Gastroesophageal sphincter (tissue), 4 donors: ENCODE measurements at regions not wholly inside any gene's neighbourhood (a gene's known extent, or its start where the extent isn't known, plus 50 kb on each side); places are given as distances from the start of the nearest gene placed in this dataset.

Source experiments
- ATAC-seq: fragments of 150-250 bp; one replicate; pipeline ENCODE4 v1.9.1; 2016; ENCODE audit warnings: mild to moderate bottlenecking, moderate library complexity
- H3K27ac ChIP-seq, 4 donors: fragments of 200-600 bp; sonication (generic) in 3 of 4; 1 replicate in 3 of 4; 2 replicates in 1 of 4; pipeline ENCODE4 v1.5.1; 2016 to 2019
- H3K27me3 ChIP-seq: fragments of 200-600 bp; sonication (generic); one replicate; pipeline ENCODE4 v1.5.1; 2019
- H3K36me3 ChIP-seq, 2 donors: fragments of 200-600 bp; sonication (generic); one replicate each; pipeline ENCODE4 v1.5.1; 2019; ENCODE audit warnings: control low read depth in 1 of 2
- H3K4me1 ChIP-seq, 3 donors: fragments of 200-600 bp; sonication (generic); 1 replicate in 2 of 3; 2 replicates in 1 of 3; pipeline ENCODE4 v1.5.1; 2016 to 2019; ENCODE audit warnings: control low read depth in 2 of 3
- H3K4me3 ChIP-seq, 2 donors: fragments of 200-600 bp; sonication (generic); one replicate each; pipeline ENCODE4 v1.5.1; 2019; ENCODE audit warnings: mild to moderate bottlenecking in 1 of 2, moderate library complexity in 1 of 2
- H3K9me3 ChIP-seq, 3 donors: fragments of 200-600 bp; sonication (generic); one replicate each; pipeline ENCODE4 v1.5.1; 2017 to 2019; ENCODE audit warnings: control low read depth in 2 of 3
- EP300 ChIP-seq: sonication (generic); formaldehyde crosslinking; IDR thresholded peaks from one replicate; pipeline ENCODE4 v1.6.1; 2017; ENCODE audit warnings: antibody characterized with exemption, mild to moderate bottlenecking
- POLR2A ChIP-seq, 2 donors: fragments of 450-650 bp; IDR thresholded peaks; one replicate each; pipeline ENCODE4 v1.6.1; 2017; ENCODE audit warnings: antibody characterized with exemption in 2 of 2, mild to moderate bottlenecking in 2 of 2, moderate library complexity in 1 of 2
- POLR2AphosphoS5 ChIP-seq: sonication (generic); formaldehyde crosslinking; IDR thresholded peaks from one replicate; pipeline ENCODE4 v1.6.1; 2017; ENCODE audit warnings: antibody characterized with exemption
- WGBS, 2 donors: methylation state at CpG; one replicate each; pipeline ENCODE4 v1.1.5; 2018; ENCODE audit warnings: low coverage in 1 of 2; 5-methylcytosine and 5-hydroxymethylcytosine counted together
- TF ChIP-seq, protein P1 (sequence below), 4 experiments: fragments of 200-600 bp in 2 of 4; fragments of 450-650 bp in 2 of 4; sonication (generic) in 1 of 4; IDR thresholded peaks; one replicate each; pipeline ENCODE4 v1.5.1; 2017 to 2019; ENCODE audit warnings: antibody characterized with exemption in 4 of 4, mild to moderate bottlenecking in 2 of 4, moderate library complexity in 2 of 4

DNA sequence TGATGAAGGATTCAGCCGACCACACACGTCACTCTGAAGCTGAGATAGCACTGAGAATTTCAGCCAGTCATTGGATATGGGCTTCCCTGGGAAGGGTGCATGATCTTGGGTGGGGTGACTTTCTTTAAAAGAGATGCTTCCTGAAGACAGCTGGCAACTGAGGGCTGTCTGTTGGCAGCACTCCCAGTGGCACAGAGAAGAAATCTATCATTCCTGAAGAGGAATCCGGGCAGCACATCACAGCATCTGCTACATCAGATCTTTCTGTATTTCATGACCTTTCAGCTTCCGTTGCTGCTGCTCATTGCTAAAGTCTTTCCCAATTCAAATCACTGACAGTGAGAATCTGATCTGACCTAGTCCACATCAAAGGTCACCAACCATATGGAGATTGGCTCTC, 193.8 kb upstream of the RBPJ start:
- Histone ChIP-seq H3K9me3 (no peaks in the 10 kb centered on the region), H3K27ac (no peak overlapping the region), H3K4me1 (no peaks in the 10 kb centered on the region), H3K36me3 (no peaks in the 10 kb centered on the region), H3K27me3 (no peaks in the 10 kb centered on the region), H3K4me3 (no peak overlapping the region)
- TF ChIP-seq, protein P1, sequence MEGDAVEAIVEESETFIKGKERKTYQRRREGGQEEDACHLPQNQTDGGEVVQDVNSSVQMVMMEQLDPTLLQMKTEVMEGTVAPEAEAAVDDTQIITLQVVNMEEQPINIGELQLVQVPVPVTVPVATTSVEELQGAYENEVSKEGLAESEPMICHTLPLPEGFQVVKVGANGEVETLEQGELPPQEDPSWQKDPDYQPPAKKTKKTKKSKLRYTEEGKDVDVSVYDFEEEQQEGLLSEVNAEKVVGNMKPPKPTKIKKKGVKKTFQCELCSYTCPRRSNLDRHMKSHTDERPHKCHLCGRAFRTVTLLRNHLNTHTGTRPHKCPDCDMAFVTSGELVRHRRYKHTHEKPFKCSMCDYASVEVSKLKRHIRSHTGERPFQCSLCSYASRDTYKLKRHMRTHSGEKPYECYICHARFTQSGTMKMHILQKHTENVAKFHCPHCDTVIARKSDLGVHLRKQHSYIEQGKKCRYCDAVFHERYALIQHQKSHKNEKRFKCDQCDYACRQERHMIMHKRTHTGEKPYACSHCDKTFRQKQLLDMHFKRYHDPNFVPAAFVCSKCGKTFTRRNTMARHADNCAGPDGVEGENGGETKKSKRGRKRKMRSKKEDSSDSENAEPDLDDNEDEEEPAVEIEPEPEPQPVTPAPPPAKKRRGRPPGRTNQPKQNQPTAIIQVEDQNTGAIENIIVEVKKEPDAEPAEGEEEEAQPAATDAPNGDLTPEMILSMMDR (IDR thresholded peaks at IDR 0.05) = no peak
- no peak for TF ChIP-seq POLR2A (IDR thresholded peaks at IDR 0.05)
- TF ChIP-seq EP300 = no peak
- no peak for TF ChIP-seq POLR2AphosphoS5
- WGBS, 2 donors = 82 to 87% methylated on average over 2 to 4 of the region's 4 CpGs
- ATAC-seq = no peak

DNA sequence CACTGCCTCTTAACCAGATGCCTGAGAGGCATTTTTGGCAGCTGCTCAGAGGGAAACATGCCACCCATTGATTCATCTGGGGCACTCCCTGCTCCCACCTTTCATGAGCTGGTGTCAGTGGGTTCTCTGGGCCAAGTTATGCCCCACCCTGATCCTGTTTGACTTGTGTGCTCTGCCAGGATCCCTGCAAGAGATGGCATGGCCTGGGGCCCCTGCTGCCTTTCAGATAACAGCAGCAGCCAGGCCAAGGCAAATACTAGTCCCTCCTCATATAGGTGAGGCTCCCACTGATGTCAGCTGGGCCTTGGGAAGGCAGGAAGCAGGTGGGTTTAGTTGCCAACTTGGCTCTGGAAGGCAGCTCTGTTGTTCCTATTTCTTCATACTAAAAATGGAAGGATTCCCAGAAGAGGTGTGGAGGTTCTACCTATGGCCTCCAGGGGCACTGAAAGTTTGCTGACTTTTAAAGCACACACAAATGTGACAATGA, 192.9 kb upstream of the RBPJ start:
- no peak for ATAC-seq

DNA sequence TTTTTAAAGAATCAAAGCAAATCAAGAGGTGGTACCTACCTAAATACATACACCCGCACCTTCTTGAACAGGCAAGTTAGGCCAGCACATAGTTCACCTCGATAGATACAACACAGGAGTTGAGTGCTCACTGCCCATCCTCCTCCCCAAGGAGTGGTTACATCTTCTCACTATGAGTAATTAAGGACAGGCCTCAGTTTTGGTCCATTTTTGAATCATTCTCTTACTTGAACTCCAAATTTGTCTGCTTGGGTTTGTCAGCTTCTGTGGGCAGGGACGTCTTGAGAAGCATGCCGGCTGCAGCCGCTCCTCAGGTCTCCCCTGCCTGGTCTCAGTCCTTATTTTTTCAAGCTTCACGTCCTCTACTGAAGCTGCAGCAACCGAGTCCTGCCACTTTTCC, 190.6 kb upstream of the RBPJ start:
- 83 to 95% methylated on average over 6 to 7 of the region's 7 CpGs for WGBS, 2 donors
- ATAC-seq = no peak
- H3K36me3 ChIP-seq = no peaks in the 10 kb centered on the region
- no peak for TF ChIP-seq POLR2A (IDR thresholded peaks at IDR 0.05)
- no peaks in the 10 kb centered on the region for H3K4me1 ChIP-seq
- H3K9me3 ChIP-seq = no peaks in the 10 kb centered on the region
- H3K27ac ChIP-seq = no peak overlapping the region
- H3K27me3 ChIP-seq = no peaks in the 10 kb centered on the region
- H3K4me3 ChIP-seq = no peak overlapping the region

More for the DNA sequence above, 192.9 kb upstream of the RBPJ start:
- TF ChIP-seq EP300 (no peak), POLR2A (IDR thresholded peaks at IDR 0.05) (no peak), POLR2AphosphoS5 (no peak)
- TF ChIP-seq, protein P1 (IDR thresholded peaks at IDR 0.05) = no peak
- no peak overlapping the region for H3K27ac ChIP-seq
- no peaks in the 10 kb centered on the region for H3K4me1 ChIP-seq
- H3K36me3 ChIP-seq = no peaks in the 10 kb centered on the region
- H3K9me3 ChIP-seq = no peaks in the 10 kb centered on the region
- H3K27me3 ChIP-seq = no peaks in the 10 kb centered on the region
- H3K4me3 ChIP-seq = no peak overlapping the region

DNA sequence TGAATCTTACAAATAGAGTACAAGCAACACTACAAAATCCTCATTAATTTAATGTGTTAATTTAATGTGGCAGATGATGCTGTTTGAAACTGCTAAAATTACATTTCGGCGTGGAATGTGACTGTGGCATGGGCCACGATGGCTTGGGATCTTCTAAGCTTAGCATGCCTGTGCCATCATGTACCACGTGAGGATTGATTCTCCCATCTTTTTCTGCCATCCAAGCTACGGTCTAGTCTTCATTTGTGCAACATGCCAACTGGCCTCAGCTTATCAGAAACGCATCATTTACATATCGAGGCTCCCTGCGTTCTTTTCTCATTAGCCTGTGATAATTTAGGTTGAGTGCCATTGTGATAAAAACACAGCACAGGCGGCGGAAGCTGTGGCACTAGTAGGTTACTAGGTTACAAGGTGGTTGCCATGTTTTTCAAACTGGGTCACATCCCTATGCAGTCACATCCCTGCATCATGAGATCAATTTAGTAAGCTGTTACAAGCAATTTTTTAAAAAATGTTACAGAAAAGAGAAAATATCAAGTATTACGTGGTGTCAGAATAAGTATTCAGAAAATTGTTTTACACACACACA, 189.9 kb upstream of the RBPJ start:
- no peak for ATAC-seq
- TF ChIP-seq POLR2A (IDR thresholded peaks at IDR 0.05) (no peak), EP300 (no peak), POLR2AphosphoS5 (no peak)
- TF ChIP-seq, protein P1 (IDR thresholded peaks at IDR 0.05) = no peak
- Histone ChIP-seq H3K36me3 (no peaks in the 10 kb centered on the region), H3K27ac (no peak overlapping the region), H3K4me3 (no peak overlapping the region), H3K9me3 (no peaks in the 10 kb centered on the region), H3K4me1 (no peaks in the 10 kb centered on the region), H3K27me3 (no peaks in the 10 kb centered on the region)
- WGBS, 2 donors = 81 to 84% methylated on average over 5 to 11 of the region's 11 CpGs

DNA sequence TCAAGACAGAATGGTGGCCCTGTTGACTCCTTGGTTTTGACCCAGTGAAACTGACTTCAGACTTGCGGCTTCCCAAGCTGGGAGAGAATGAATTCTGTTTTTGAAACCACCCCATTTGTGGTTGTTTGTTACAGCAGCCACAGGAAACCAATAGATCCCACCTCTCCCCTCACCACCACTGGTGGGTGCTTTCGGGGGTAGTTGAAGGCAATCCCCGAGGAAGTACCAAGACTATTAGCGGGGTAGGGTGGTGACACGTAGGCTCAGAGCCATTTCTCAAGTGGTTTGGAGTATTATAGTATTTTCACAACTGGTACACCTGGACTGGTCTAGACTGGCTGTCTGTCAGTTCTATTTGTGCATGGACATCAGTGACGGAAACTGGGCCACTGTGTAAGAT, 189.1 kb upstream of the RBPJ start:
- no peaks in the 10 kb centered on the region for H3K27me3 ChIP-seq
- ATAC-seq = no peak
- H3K36me3 ChIP-seq = no peaks in the 10 kb centered on the region
- H3K4me3 ChIP-seq = no peak overlapping the region
- no peak overlapping the region for H3K27ac ChIP-seq
- 81 to 93% methylated on average over 4 to 6 of the region's 6 CpGs for WGBS, 2 donors
- no peaks in the 10 kb centered on the region for H3K9me3 ChIP-seq
- TF ChIP-seq, protein P1 (IDR thresholded peaks at IDR 0.05) = no peak
- TF ChIP-seq EP300 (no peak), POLR2AphosphoS5 (no peak), POLR2A (IDR thresholded peaks at IDR 0.05) (no peak)
- no peaks in the 10 kb centered on the region for H3K4me1 ChIP-seq
